HEK293T (cell line): ENCODE measurements at regions not wholly inside any gene's neighbourhood (a gene's known extent, or its start where the extent isn't known, plus 50 kb on each side); places are given as distances from the start of the nearest gene placed in this dataset.

Experiments
- CTCF ChIA-PET: fragments of 350-600 bp; formaldehyde crosslinking; extraction: SDS; loops from one replicate; lab custom pipeline; 2021; ENCODE audit warnings: antibody characterized with exemption, inconsistent platforms; lab: Yijun Ruan, JAX
- POLR2A ChIA-PET: fragments of 350-600 bp; formaldehyde crosslinking; extraction: SDS; loops from one replicate; lab custom pipeline; 2020; ENCODE audit warnings: antibody characterized with exemption, inconsistent platforms; lab: Yijun Ruan, JAX
- DNase-seq: peaks from one replicate; pipeline ENCODE4 v3.0.0; 2012; ENCODE audit warnings: mixed read lengths; ENCODE audit errors: extremely low spot score
- ARNT ChIP-seq: fragments of 450-650 bp; IDR thresholded peaks from 2 replicates; pipeline ENCODE4 v1.6.1; 2017; ENCODE audit warnings: mild to moderate bottlenecking
- BHLHE40 ChIP-seq: fragments of 450-650 bp; IDR thresholded peaks from 2 replicates; pipeline ENCODE4 v1.6.1; 2016; ENCODE audit warnings: mild to moderate bottlenecking, moderate library complexity, borderline replicate concordance
- CTBP1 ChIP-seq: fragments of 450-650 bp; IDR thresholded peaks from 2 replicates; pipeline ENCODE4 v1.6.1; 2016; ENCODE audit warnings: borderline replicate concordance
- ELF4 ChIP-seq: fragments of 450-650 bp; IDR thresholded peaks from 2 replicates; pipeline ENCODE4 v1.6.1; 2017; ENCODE audit warnings: antibody characterized with exemption
- FOXA1 ChIP-seq: fragments of 450-650 bp; IDR thresholded peaks from 2 replicates; pipeline ENCODE4 v1.6.1; 2016; ENCODE audit warnings: mild to moderate bottlenecking
- FOXK2 ChIP-seq: fragments of 450-650 bp; IDR thresholded peaks from 2 replicates; pipeline ENCODE4 v1.6.1; 2016; ENCODE audit warnings: mild to moderate bottlenecking
- FOXM1 ChIP-seq: fragments of 450-650 bp; IDR thresholded peaks from 2 replicates; pipeline ENCODE4 v1.6.1; 2017; ENCODE audit warnings: mild to moderate bottlenecking, borderline replicate concordance
- HDGF ChIP-seq: fragments of 450-650 bp; IDR thresholded peaks from 2 replicates; pipeline ENCODE4 v1.6.1; 2017; ENCODE audit warnings: antibody characterized with exemption, borderline replicate concordance
- L3MBTL2 ChIP-seq: fragments of 450-650 bp; conservative IDR thresholded peaks from 2 replicates; pipeline ENCODE4 v1.6.1; 2016; ENCODE audit warnings: mild to moderate bottlenecking
- LEF1 ChIP-seq: fragments of 450-650 bp; IDR thresholded peaks from 2 replicates; pipeline ENCODE4 v1.6.1; 2017; ENCODE audit warnings: mild to moderate bottlenecking, borderline replicate concordance
- NFRKB ChIP-seq: fragments of 450-650 bp; IDR thresholded peaks from 2 replicates; pipeline ENCODE4 v1.6.1; 2016; ENCODE audit warnings: mild to moderate bottlenecking, moderate library complexity
- PKNOX1 ChIP-seq: fragments of 450-650 bp; IDR thresholded peaks from 2 replicates; pipeline ENCODE4 v1.6.1; 2016
- SP1 ChIP-seq: fragments of 450-650 bp; IDR thresholded peaks from 2 replicates; pipeline ENCODE4 v1.6.1; 2017
- SUZ12 ChIP-seq: fragments of 450-650 bp; IDR thresholded peaks from 2 replicates; pipeline ENCODE4 v1.6.1; 2016; ENCODE audit warnings: mild to moderate bottlenecking
- TARDBP ChIP-seq: fragments of 450-650 bp; IDR thresholded peaks from 2 replicates; pipeline ENCODE4 v1.6.1; 2016
- ZNF384 ChIP-seq: fragments of 450-650 bp; IDR thresholded peaks from 2 replicates; pipeline ENCODE4 v1.6.1; 2016

GRCh38 chr13:100725472-100725871, 50.9 kb upstream of the TMTC4 start:
- CTCF ChIA-PET: no interaction called here

GRCh38 chr13:100724568-100724967, 50.0 kb upstream of the TMTC4 start:
- ChIA-PET POLR2A (no interaction called here), CTCF (no interaction called here)
- DNase-seq: no peak
- TF ChIP-seq TARDBP (no peak), FOXK2 (no peak), HDGF (no peak), ARNT (no peak), SP1 (no peak), CTBP1 (no peak), LEF1 (no peak), NFRKB (no peak), FOXA1 (no peak), L3MBTL2 (no peak), BHLHE40 (no peak), SUZ12 (no peak), PKNOX1 (no peak), ELF4 (no peak), FOXM1 (no peak), ZNF384 (no peak)

More at GRCh38 chr13:100725472-100725871, 50.9 kb upstream of the TMTC4 start:
- no peak for DNase-seq
- POLR2A ChIA-PET: no interaction called here
- no peak for TF ChIP-seq FOXK2
- TF ChIP-seq HDGF: no peak
- no peak for TF ChIP-seq TARDBP
- no peak for TF ChIP-seq BHLHE40
- TF ChIP-seq ARNT: no peak
- TF ChIP-seq L3MBTL2: no peak
- TF ChIP-seq SUZ12: no peak
- no peak for TF ChIP-seq NFRKB
- TF ChIP-seq FOXA1: no peak
- TF ChIP-seq LEF1: no peak
- TF ChIP-seq ZNF384: no peak
